ENCODE measurements at regions not wholly inside any gene's neighbourhood (a gene's known extent, or its start where the extent isn't known, plus 50 kb on each side); places are given as distances from the start of the nearest gene placed in this dataset.

DNA sequence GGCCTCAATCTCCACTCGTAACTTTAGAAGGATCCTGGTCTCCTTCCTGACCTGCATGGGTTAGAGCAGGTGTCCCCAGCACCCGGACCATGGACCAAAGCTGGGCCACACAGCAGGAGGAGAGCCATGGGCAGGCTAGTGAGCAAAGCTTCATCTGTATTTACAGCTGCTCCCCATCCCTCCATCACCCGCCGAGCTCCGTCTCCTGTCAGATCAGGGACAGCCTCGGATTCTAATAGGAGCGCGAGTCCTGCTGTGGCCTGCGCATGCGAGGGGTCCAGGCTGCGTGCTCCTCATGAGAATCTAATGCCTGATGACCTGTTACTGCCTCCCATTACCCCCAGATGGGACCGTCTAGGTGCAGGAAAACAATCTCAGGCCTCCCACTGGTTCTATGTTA is 297.7 kb upstream of the SALL3 start:
- TF ChIP-seq, protein P1, sequence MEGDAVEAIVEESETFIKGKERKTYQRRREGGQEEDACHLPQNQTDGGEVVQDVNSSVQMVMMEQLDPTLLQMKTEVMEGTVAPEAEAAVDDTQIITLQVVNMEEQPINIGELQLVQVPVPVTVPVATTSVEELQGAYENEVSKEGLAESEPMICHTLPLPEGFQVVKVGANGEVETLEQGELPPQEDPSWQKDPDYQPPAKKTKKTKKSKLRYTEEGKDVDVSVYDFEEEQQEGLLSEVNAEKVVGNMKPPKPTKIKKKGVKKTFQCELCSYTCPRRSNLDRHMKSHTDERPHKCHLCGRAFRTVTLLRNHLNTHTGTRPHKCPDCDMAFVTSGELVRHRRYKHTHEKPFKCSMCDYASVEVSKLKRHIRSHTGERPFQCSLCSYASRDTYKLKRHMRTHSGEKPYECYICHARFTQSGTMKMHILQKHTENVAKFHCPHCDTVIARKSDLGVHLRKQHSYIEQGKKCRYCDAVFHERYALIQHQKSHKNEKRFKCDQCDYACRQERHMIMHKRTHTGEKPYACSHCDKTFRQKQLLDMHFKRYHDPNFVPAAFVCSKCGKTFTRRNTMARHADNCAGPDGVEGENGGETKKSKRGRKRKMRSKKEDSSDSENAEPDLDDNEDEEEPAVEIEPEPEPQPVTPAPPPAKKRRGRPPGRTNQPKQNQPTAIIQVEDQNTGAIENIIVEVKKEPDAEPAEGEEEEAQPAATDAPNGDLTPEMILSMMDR (IDR thresholded peaks at IDR 0.05), result no peak
- DNase-seq (ENCODE audit: low spot score) (no peak), ATAC-seq (ENCODE audit: low FRiP score) (no peak)

- DNase-seq (ENCODE audit: low spot score), result no peak
- no peak for ATAC-seq (ENCODE audit: low FRiP score)
- TF ChIP-seq, protein P1 (IDR thresholded peaks at IDR 0.05), result no peak
These were observed 296.9 kb upstream of the SALL3 start for GRCh38 chr18:78682716-78683115.

GRCh38 chr18:78683191-78684010 is 296.2 kb upstream of the SALL3 start:
- ATAC-seq (ENCODE audit: low FRiP score), result no peak
- DNase-seq (ENCODE audit: low spot score), result no peak

GRCh38 chr18:78685250-78685979 is 294.2 kb upstream of the SALL3 start:
- TF ChIP-seq, protein P1 (IDR thresholded peaks at IDR 0.05), result no peak
- DNase-seq (ENCODE audit: low spot score) (no peak), ATAC-seq (ENCODE audit: low FRiP score) (no peak)

More at GRCh38 chr18:78683191-78684010, 296.2 kb upstream of the SALL3 start:
- TF ChIP-seq, protein P1 (IDR thresholded peaks at IDR 0.05), result no peak

- ATAC-seq (ENCODE audit: low FRiP score) (no peak), DNase-seq (ENCODE audit: low spot score) (no peak)
- TF ChIP-seq, protein P1 (IDR thresholded peaks at IDR 0.05), result no peak
These were observed 293.6 kb upstream of the SALL3 start for GRCh38 chr18:78685980-78686530.

GRCh38 chr18:78686976-78687685 is 292.5 kb upstream of the SALL3 start:
- DNase-seq (ENCODE audit: low spot score) (no peak), ATAC-seq (ENCODE audit: low FRiP score) (no peak)
- TF ChIP-seq, protein P1 (IDR thresholded peaks at IDR 0.05), result no peak

All from omental fat pad (tissue), 3 donors.